NOMO-1 treated with DMSO at 0.1 percent for 48 hours (cell line): ENCODE measurements at regions not wholly inside any gene's neighbourhood (a gene's known extent, or its start where the extent isn't known, plus 50 kb on each side); places are given as distances from the start of the nearest gene placed in this dataset.
"Not testable (repeated sequence)": the region's sequence is repeated elsewhere in the genome, so short reads cannot be mapped to it uniquely, and the experiment has no call there.

Experiments used
- DNase-seq: peaks from one replicate; lab custom pipeline; 2025; ENCODE audit not compliant: unreplicated experiment; lab: John Stamatoyannopoulos, UW

DNA sequence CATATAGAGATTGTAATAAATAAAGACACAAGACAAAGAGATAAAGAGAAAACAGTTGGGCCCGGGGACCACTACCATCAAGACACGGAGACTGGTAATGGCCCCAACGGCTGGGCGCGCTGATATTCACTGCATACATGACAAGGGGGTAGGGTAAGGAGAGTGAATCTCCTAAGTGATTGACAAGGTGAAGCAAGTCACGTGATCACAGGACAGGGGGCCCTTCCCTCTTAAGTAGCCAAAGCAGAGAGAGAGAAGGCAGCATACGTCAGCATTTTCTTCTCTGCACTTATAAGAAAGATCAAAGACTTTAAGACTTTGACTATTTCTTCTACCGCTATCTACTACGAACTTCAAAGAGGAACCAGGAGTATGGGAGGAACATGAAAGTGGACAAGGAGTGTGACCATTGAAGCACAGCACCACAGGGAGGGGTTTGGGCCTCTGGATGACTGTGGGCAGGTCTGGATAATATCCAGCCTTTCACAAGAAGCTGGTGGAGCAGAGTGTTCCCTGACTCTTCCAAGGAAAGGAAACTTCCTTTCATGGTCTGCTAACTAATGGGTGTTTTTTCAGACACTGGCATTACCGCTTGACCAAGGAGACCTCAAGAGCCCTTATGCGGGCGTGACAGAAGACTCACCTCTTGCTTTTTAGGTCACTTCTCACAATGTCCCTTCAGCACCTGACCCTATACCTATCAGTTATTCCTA lies 75.6 kb downstream of the MRPL39 start:
- not testable (repeated sequence) for DNase-seq

DNA sequence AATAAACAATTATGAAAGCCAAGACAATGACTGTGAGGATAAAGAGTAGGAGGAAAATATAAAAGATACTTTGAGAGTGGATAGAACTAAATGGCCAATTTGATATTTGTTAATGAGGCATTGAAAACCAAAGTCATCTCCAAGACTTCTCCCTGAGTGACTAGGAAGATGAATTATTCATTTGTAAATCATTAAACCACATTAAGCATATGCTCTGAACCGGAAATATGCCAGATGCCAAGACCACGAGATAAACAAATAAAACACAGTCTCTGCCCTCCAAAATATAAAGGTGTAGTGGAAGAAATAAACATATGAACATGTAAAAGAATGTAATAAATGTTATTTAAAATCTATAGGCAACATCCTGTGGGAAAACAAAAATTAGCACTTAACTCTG lies 78.8 kb downstream of the MRPL39 start:
- no peak for DNase-seq

DNA sequence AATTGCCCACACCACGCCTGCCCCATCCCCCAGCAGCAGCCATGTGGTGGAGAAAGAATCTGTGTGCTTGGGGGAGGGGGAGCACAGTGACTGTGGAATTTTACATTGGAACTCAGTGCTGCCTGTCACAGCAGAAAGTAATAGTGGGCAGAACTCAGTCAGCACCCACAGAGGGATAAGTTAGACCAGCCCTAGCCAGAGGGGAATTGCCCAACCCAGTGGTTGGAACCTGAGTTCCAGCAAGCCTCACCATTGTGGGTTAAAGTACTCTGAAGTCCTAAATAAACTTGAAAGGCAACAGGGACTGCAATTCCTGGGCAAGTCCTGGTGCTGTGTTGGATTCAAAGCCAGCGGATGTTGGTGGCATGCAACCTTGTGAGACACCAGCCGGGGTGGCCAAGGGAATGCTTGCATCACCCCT lies 88.8 kb downstream of the MRPL39 start:
- DNase-seq: no peak

DNA sequence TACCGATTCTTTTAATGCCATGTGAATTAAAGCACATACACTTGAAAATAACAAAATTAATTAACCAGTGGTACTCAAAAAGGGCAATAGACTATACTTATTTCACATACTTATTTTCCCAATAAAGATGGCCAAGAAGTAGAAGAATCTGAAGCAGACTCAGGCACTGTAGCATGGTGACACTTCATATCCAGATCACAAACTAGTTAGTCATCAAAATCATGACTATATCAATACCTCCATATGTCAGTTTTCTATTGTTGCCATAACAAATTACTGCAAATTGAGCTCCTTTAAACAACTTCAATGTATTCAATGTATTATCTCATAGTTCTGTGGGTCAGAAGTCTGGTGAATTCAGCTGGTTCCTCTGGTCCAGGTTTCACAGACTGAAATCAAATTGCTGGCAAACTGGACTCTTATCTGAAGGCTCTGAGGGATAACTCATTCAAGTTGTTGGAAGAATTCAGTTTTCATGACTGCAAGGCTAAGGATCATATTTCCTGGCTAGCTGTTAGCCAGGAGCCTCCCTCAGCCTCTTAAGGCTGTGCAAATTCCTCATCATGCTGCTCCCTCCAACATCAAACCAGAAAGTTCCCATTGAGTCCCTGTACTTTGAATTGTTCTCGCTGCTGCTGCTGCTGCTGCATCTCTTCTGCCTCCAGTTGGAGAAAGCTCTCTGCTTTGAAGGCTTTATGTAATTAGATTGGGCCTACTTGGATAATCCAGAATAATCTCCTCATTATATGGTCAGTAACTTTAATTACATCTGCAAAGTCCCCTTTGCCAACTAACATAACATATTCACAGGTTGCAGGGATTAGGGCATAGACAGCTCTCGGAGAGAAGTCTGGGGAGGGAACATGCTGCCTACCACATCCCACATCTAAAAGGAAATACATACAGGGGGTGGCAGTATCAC lies 91.5 kb downstream of the MRPL39 start:
- no peak for DNase-seq

DNA sequence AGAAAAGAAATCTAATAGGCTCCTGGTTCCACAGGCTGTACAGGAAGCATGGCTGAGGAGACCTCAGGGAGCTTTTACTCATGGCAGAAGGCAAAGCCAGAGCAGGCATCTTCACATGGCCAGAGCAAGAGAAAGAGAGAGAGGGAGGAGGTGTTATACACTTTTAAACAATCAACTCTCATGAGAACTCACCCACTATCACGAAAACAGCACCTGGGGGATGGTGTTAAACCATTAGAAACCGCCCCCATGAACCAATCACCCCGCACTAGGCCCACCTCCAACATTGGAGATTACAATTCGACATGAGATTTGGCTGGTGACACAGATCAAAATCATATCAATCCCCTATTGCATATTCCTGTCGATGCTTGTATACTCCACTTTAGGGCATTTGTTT lies 93.5 kb downstream of the MRPL39 start:
- no peak for DNase-seq

DNA sequence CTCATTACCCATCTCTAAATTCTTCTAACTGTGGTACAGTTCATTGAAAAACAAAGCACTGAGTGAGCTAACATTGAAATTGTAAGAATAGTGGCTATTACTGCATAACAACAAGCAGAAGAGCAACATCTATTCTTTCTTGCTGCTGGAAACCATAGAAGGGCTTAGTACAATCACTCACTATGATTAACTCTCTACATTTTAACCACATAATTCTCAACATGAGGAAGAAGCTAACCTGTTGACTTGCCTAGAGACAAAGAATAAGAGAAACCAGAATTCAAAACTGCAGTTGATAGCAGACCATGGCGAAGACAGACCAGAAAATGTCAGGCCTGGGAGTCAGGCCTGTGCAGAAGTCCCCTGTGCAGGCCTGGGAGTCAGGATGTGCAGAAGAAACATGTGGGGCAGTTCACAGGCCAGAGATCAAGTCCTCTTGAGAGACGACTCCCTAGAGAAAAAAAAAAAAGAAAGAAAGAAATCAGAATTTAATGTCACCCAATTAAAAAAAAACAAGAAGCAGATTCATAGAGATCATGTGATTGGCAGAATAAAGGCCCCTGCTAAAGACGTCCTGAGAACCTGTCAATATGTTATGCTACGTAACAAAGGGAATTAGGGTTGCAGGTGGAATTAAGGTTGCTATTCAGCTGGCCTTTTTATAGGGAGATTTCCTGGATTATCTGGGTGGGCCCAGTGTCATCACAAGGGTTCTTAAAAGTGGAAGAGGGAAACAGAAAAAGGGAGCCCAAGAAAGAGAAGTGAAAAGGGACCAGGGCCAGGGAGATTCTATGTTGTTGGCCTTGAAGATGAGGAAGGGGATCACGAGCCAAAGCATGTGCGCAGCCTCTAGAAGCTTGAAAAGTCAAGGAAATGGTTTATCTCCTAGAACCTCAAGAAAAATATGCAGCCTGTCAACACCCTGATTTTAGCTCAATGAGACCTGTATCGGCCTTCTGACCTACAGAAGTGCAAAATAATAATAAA lies 94.9 kb downstream of the MRPL39 start:
- DNase-seq: no peak

DNA sequence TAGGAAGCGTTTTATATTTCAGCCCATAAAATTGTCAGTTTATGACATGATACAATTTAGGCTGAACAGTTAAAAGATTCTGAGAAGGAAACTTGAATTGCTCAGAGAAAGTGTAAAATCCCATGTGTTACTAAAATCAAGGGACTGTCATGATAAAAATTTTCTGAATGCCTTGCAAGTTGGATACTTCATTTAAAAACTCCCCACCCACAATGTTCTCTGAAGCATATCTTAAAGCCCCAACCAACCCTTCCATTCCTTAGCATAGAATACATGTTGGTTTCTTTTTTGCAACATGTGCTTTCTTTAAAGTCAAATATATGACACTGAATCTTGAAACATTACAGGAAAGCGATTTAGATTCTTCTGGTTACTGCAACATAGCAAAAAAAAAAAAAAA lies 97.4 kb downstream of the MRPL39 start:
- no peak for DNase-seq

DNA sequence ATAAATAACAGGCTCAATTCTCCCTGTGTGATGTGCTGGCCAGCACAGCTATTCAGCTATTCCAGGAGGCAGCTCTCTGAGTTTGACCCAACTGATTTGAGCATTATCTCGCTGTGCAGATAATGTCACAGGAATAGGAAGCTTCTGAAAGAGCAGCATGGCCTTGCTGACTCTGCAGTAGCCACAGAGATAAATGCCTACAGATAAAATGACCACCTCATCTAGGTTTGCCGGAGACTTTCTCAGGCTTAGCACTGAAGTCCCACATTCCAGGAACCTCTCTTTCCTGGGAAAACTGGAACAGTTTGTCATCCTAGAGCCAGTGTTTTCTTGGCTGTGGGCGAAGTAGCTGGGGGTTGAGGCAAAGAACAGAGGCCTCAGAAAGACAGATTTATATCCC lies 98.9 kb downstream of the MRPL39 start:
- no peak for DNase-seq

DNA sequence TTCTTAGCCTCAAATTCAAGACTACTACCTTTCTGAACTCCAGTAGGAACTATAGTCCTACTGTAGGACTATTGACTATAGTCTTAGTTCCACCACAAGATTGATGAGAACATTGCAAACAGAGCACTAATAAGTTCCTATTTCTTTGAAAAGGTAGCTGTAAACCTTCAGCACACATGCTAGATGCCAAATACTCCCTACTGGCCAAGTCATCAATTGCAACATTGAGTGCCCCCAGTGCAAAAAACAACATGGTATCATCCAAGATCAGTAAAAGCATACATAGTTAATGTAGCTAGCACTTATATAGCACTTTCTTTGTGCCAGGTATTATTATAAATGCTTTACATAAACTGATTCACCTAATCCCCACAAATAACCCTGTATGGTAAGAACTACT lies 99.8 kb downstream of the MRPL39 start:
- DNase-seq: no peak

DNA sequence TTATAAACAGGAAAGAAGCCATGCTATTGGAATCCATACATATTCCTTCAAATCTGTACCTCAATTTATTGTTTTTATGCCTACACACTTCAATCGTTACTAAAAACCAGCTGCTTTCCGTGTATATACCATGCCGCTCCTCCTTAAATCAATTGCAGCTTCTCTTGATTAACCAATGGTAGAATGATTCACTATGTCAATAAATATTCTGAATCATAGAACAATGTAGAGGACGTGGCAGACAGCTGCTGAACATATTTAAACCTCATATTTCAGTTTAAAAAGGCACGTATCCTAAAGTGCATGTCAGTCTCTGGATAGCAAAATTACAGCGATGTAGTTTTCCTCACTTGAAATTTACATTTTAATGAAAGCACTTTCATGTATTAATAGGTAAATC lies 100.4 kb downstream of the MRPL39 start:
- DNase-seq: no peak

DNA sequence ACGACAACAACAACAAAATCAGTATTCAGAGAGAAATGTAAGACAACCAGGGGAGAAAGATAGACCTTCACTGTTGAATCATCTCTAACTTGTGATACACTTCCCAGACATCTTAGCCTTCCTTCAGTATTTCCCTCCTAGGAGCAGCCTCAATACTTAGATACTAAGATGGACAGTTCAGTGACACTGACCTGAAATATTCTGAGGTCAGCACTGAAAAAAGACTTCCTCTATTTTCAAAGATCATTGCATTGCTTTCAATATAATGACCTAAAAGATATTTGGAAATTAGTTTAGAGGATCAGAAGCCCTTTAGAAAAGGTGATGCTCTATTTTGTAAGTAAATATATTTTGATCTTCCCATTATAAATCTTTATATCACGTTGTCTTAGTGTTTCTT lies 101.0 kb downstream of the MRPL39 start:
- DNase-seq: no peak

DNA sequence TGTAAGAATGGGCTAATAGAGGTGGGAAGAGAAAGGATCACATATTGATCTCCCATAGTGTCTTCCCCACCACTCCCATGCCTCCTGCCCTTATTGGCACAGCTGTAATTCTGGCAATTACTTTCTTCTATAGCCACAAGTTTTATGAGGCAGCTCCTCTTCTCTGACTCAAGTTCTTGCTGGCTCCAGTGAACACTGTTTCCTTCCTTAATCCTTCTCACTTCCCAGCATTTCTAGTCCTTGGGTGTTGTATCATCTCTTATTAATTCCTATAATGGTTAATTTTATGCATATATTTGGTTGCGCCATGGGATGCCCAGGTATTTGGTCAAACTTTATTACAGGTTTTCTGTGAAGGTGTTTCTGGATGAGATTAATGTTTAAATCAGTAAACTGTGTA lies 103.3 kb downstream of the MRPL39 start:
- no peak for DNase-seq

DNA sequence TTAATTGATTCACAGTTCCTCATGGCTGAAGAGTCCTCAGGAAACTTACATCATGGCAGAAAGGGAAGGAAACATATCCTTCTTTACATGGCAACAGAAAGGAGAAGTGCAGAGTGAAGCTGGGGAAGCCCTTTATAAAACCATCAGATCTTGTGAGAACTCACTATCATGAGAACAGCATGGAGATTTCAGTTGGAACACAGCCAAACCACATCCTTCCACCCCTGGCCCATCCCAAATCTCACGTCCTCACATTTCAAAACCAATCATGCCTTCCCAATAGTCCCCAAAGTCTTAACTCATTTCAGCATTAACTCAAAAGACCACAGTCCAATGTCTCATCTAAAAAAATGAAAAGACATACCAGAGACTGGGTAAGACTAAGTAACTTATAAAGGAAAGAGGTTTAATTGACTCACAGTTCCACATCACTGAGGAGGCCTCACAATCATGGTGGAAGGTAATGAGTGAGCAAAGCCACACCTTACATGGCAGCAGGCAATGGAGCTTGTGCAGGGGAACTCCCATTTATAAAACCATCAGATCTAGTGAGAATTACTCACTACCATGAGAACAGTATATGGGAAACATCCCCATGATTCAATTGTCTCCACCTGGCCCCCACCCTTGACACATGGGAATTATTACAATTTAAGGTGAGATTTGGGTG lies 105.2 kb downstream of the MRPL39 start:
- DNase-seq: peak; percentile 80

DNA sequence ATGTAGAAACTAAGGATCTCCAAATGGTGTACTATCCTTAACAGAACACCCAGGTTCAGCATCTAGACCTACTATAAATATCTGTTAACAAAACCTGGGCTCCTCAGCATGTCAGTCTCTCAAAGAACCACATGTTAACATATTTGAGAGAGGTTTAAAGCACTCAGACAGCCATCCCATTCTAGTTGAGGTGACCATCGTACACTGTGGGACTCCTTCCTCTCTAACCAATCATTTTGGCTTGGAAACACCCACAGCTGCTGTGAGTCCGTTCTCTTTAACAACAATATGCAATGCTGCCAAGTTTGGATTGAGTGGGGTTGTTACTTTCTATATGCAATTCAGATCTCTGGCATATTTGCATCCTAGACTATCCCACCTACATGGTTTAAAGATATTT lies 105.8 kb downstream of the MRPL39 start:
- DNase-seq: no peak

DNA sequence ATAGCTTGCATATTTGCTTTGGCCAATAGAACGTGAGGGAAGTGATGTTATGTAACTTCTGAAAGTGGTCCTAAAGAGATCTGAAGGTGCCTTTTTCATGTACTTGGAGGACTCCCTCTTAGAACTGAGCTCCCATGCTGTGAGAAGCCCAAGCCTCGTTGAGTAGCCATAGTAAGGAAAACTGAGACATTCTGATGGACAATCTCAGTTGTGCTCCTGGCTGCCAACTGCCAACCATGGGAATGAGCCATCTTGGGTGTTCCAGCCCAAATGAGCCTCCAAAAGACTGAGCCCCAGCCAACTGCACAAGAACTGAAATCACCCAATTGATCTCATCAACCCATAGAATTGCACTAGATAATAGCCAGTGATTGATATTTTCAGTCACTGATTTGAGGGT lies 106.7 kb downstream of the MRPL39 start:
- DNase-seq: no peak

DNA sequence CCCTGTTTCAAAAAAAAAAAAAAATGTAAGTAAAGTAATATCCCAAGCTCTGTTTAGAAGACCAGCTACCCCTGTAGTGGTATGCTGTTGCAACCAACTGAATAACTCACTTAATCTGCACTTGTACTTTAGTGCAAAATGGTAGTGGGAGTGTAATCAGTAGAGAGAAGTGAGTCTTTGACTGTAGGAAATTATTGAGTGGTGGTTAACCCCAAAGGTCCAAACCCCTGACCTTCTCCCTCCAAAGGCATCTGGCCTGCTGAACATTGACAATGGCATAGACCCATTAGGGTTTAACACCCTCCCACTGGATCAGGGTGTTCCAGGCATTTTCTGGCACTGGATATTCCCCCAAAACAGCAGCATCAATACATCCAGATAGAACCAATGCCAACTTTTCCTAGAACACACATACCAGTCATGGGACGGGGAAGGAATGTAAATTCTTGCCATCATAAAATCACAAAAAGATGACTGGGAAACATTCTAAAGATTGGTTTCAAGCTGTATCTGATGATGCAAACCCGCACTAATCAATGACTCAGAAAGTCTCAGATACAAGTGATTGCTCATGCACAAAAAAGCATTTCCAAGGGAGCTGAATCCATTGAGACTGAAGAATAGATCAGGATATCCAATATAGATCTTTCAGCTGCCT lies 110.3 kb downstream of the MRPL39 start:
- DNase-seq: no peak

DNA sequence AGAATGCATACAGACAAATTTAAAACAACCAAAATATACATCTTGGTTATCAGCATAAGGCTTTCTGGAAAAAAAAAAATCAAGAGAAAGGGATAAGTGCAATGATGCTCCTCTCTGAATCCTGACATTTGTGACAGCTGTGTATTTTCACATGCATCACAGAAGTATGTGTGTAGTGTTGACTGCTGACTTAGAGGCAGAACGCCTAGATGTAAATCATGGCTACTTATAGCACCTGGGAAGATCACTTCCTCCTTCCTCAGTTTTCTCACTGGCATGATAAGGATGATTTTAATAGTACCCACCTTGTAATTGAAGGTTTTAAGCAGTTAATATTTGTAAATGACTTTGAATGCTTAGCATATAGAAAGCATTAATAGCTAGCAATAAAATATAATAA lies 112.5 kb downstream of the MRPL39 start:
- DNase-seq: no peak

DNA sequence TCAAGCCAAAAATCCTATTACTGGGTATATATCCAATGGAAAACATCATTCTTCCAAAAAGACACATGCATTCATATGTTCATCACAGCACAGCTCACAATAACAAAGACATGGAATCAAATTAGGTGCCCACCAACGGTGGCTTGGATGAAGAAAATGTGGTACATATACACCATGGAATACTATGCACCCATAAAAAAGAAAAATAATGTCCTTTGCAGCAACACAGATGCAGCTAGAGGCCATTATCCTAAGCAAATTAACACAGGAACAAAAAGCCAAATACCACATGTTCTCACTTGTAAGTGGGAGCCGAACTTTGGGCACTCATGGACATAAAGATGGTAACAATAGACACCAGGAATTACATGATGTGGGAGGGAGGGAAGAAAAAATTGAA lies 113.6 kb downstream of the MRPL39 start:
- DNase-seq: no peak

DNA sequence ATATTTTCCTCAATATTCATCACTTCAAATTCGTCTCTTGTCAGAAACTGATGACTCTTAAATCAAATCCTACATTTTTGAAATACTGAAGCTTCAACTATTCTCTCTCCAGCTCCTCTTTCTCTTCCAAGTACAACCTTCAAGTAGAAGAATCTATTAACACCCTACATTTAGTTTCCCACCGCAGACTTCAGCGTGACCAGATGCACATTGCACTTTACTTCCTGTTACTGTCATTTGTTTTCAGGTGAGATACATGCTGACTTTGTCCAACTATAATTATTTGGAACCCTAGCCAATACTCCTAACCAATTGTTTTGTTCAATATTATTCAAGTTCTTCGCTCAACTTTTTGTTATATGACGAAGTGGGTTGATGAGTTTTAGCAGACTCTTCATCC lies 116.0 kb downstream of the MRPL39 start:
- DNase-seq: no peak

DNA sequence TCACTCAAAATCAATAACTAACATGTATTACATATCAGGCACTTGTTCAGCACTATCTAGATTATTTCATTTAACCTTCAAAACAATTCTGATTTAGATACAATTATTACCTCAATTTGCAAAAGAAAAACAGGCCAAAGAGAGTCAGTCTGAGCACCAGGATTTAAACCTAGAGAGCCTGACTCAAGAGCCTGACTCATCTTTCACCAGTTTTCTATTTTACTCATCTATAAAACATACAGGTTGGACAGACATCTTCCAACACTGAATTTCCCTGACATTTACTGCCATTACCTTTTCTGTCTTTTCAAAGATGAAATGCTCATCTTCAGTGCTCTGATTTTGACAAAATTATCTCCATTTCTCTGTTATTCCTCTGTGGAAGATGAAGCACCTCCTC lies 116.5 kb downstream of the MRPL39 start:
- DNase-seq: no peak
